GM19328 (cell line): ENCODE measurements at regions not wholly inside any gene's neighbourhood (a gene's known extent, or its start where the extent isn't known, plus 50 kb on each side); places are given as distances from the start of the nearest gene placed in this dataset.
"Not testable (repeated sequence)": the region's sequence is repeated elsewhere in the genome, so short reads cannot be mapped to it uniquely, and the experiment has no call there.

Source experiments
- ATAC-seq: cut with Tn5 transposase; IDR thresholded peaks from one replicate; pipeline ENCODE4 v1.9.1; 2021; ENCODE audit warnings: mild to moderate bottlenecking, moderate library complexity; ENCODE audit not compliant: unreplicated experiment

GRCh38 chr10:90107581-90107980 lies 406.2 kb downstream of the KIF20B start:
- ATAC-seq = not testable (repeated sequence)

GRCh38 chr10:90111671-90112070 lies 410.3 kb downstream of the KIF20B start:
- no peak for ATAC-seq

GRCh38 chr10:90112681-90113080 lies 411.3 kb downstream of the KIF20B start:
- no peak for ATAC-seq

GRCh38 chr10:90118567-90118966 lies 417.2 kb downstream of the KIF20B start:
- not testable (repeated sequence) for ATAC-seq

- not testable (repeated sequence) for ATAC-seq
Measured at GRCh38 chr10:90119631-90120280, 418.4 kb downstream of the KIF20B start.

- no peak for ATAC-seq
Measured at GRCh38 chr10:90125456-90126255, 424.3 kb downstream of the KIF20B start.

- ATAC-seq = no peak
Measured at GRCh38 chr10:90126256-90126595, 424.8 kb downstream of the KIF20B start.

GRCh38 chr10:90130321-90131086 lies 429.1 kb downstream of the KIF20B start:
- ATAC-seq = peak; percentile 67

GRCh38 chr10:90133606-90134005 lies 432.2 kb downstream of the KIF20B start:
- ATAC-seq = no peak

- ATAC-seq = no peak
Measured at GRCh38 chr10:90136731-90137316, 435.4 kb downstream of the KIF20B start.

- no peak for ATAC-seq
Measured at GRCh38 chr10:90138844-90139243, 437.5 kb downstream of the KIF20B start.

GRCh38 chr10:90141791-90142190 lies 440.4 kb downstream of the KIF20B start:
- no peak for ATAC-seq

- no peak for ATAC-seq
Measured at GRCh38 chr10:90143937-90144336, 442.5 kb downstream of the KIF20B start.

- ATAC-seq = no peak
Measured at GRCh38 chr10:90148116-90148855, 446.9 kb downstream of the KIF20B start.

- ATAC-seq = no peak
Measured at GRCh38 chr10:90149563-90149962, 448.2 kb downstream of the KIF20B start.

GRCh38 chr10:90162271-90162853 lies 461.0 kb downstream of the KIF20B start:
- ATAC-seq = no peak

- ATAC-seq = peak; percentile 58
Measured at GRCh38 chr10:90167174-90168064, 466.0 kb downstream of the KIF20B start.

- ATAC-seq = no peak
Measured at GRCh38 chr10:90168244-90168643, 466.9 kb downstream of the KIF20B start.

- ATAC-seq = no peak
Measured at GRCh38 chr10:90171014-90171722, 469.8 kb downstream of the KIF20B start.
